ENCODE measurements at regions not wholly inside any gene's neighbourhood (a gene's known extent, or its start where the extent isn't known, plus 50 kb on each side); places are given as distances from the start of the nearest gene placed in this dataset.
"Not testable (repeated sequence)": the region's sequence is repeated elsewhere in the genome, so short reads cannot be mapped to it uniquely, and the experiment has no call there.

DNA sequence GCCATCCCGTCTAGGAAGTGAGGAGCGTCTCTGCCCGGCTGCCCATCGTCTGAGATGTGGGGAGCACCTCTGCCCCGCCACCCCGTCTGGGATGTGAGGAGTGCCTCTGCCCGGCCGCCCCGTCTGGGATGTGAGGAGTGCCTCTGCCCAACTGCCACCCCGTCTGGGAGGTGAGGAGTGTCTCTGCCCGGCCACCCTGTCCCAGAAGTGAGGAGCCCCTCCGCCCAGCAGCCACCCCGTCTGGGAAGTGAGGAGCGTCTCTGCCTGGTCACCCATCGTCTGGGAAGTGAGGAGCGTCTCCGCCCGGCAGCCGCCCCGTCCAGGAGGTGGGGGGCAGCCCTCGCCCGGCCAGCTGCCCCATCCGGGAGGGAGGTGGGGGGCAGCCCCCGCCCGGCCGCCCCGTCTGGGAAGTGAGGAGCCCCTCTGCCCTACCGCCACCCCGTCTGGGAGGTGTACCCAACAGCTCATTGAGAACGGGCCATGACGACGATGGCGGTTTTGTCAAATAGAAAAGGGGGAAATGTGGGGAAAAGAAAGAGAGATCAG lies 474.9 kb downstream of the IRS2 start:
- BruUV-seq (replicated peaks); CTCF ChIA-PET; H2AFZ ChIP-seq (replicated peaks; ENCODE audit: low read length, poor library complexity); H3K9ac ChIP-seq (ENCODE audit: low read depth, low read length); H3K79me1 ChIP-seq (ENCODE audit: low read depth in 1 of 2, low read length in 2 of 2); H3K23ac ChIP-seq (ENCODE audit: low read depth, low read length); H3K4ac ChIP-seq (ENCODE audit: low read depth, low read length); H3K18ac ChIP-seq (ENCODE audit: low read depth, low read length); ATAC-seq (ENCODE audit: low read depth); intact Hi-C loops (cut with micrococcal nuclease); POLR2A ChIA-PET (ENCODE audit: unreplicated experiment); H2BK20ac ChIP-seq (ENCODE audit: low read depth, low read length); H4K91ac ChIP-seq (ENCODE audit: insufficient read depth, low read depth, low read length); in situ Hi-C loops (cut with MboI; ENCODE audit: low sequenced_read_pairs); H3K27ac ChIP-seq (ENCODE audit: insufficient read depth, low read length); H3K14ac ChIP-seq (replicated peaks; ENCODE audit: low read depth, low read length); H3K27me3 ChIP-seq (ENCODE audit: control insufficient read depth, insufficient read depth, low read length); H4K8ac ChIP-seq (ENCODE audit: low read depth in 2 of 2, low read length in 2 of 2); DNase-seq; H2AK9ac ChIP-seq (replicated peaks; ENCODE audit: low read depth, low read length, poor library complexity); H3K4me1 ChIP-seq (ENCODE audit: control insufficient read depth, insufficient read depth, low read length); H3K4me2 ChIP-seq (ENCODE audit: low read depth, low read length); H4K20me1 ChIP-seq (ENCODE audit: insufficient read depth, low read length); dilution Hi-C loops (cut with HindIII; ENCODE audit: low sequenced_read_pairs, unreplicated experiment); H3K9me1 ChIP-seq (ENCODE audit: insufficient read depth, low read length); H4K5ac ChIP-seq (ENCODE audit: low read depth, low read length); H3K4me3 ChIP-seq (ENCODE audit: insufficient read depth, low read depth, low read length); H2BK5ac ChIP-seq (ENCODE audit: low read depth, low read length, poor library complexity, severe bottlenecking); H2AK5ac ChIP-seq (ENCODE audit: low read depth, low read length); H3K56ac ChIP-seq (ENCODE audit: extremely low read depth, insufficient read depth, low read length); H3K36me3 ChIP-seq (ENCODE audit: control insufficient read depth, insufficient read depth, low read length); H2BK15ac ChIP-seq (ENCODE audit: low read depth, low read length); H2BK120ac ChIP-seq (ENCODE audit: low read depth, low read length); H3K9me3 ChIP-seq (ENCODE audit: control insufficient read depth, insufficient read depth, low read length): not testable (repeated sequence)
- WGBS, 2 experiments (ENCODE audit: extremely low coverage in 2 of 2, insufficient read length in 1 of 2) = no CpG with 5 or more reads among the region's 33 CpGs

Data from IMR-90 (cell line).